OCI-M1 (cell line): ENCODE measurements at regions not wholly inside any gene's neighbourhood (a gene's known extent, or its start where the extent isn't known, plus 50 kb on each side); places are given as distances from the start of the nearest gene placed in this dataset.
"Not testable (repeated sequence)": the region's sequence is repeated elsewhere in the genome, so short reads cannot be mapped to it uniquely, and the experiment has no call there.

Experiments
- DNase-seq: peaks from one replicate; lab custom pipeline; 2025; lab: John Stamatoyannopoulos, UW

DNA sequence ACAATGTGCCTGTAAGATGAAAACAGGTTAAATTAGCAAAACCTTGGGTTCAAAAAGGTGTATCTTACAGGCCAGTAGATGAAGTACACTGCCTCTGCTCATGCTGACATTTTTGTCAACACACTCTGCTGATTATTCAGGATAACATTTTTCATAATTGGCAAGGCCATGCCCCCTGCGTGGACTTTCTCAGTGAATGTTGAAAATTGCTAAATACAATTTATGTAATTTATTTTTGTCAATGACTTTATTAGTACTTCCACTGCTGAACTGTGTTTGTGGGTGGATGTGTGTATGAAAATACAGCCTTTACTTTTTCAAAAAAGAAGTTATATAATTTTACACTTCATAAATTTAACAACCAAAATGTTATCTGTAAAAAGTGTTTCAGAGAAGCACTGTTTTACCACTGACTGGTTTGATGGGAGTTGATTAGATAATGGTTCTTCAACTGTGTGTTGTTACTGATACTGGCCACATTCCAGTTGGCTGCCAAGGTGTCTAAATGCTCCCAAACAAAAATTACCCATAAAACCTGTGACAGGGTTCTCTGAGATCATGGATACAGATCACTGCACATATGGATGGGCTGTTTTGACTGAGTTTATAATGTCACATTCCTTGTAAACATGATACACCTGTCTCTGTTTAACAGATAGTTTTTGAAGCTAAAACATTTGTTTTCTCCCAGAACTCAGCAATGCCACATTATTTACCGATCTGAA, 151.9 kb upstream of the SLC7A11 start:
- DNase-seq: peak; percentile 49

- DNase-seq: peak; percentile 41
Measured at GRCh38 chr4:138392751-138393308, 150.7 kb upstream of the SLC7A11 start.

- DNase-seq: peak; percentile 39
Measured at GRCh38 chr4:138389976-138390685, 148.0 kb upstream of the SLC7A11 start.

DNA sequence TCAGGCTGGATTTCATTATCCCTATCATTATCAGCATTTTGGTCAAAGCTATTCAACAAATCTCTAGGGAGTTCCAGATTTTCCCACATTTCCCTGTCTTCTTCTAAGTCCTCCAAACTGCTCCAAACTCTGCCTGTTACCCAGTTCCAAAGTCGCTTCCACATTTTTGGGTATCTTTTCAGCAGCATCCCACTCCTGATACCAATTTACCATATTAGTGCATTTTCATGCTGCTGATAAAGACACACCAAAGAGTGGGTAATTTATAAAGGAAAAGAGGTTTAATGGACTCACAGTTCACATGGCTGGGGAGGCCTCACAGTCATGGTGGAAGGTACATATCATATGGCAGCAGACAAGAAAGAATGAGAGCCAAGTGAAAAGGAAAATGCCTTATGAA, 132.8 kb upstream of the SLC7A11 start:
- no peak for DNase-seq

- no peak for DNase-seq
Measured at GRCh38 chr4:138367942-138368341, 125.8 kb upstream of the SLC7A11 start.

GRCh38 chr4:138352446-138352845, 110.3 kb upstream of the SLC7A11 start:
- DNase-seq: not testable (repeated sequence)

DNA sequence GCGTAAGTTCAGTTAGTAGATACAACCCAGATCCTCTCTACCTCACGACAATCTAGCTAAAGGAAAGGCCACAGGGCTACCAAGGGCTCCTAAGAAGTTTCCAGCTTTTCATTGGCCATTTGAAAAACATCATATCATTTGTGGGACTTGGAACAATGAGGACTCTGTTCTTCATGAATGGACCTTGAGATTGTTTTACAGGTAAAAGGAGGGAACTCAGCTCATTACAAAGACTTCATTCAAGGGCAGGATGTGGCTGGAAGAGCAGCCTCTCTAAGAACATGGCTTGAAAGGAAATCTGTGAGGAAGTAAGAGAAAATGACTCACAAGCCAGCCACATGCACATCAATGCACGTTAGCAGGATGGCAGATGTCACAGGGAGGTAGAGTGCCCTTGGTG, 105.9 kb upstream of the SLC7A11 start:
- no peak for DNase-seq

DNA sequence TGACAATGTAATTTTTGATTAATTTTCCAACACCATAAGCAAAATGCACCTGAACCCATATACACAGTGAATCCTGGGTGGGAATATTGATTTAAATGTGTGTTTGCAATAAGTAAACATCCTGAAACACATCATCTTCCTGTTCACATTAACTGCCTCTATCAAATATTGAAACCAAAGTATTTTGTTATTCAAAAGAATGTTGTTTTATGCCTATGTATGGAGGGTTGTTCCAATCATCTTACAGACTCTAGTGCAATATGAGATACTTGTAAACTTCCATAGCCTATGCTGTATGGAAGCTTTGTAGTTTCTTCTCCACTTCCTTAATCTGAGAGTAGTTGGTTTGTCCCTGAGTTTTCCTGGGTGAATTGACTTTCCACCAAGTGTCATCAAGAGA, 105.4 kb upstream of the SLC7A11 start:
- DNase-seq: no peak

- no peak for DNase-seq
Measured at GRCh38 chr4:138344851-138345250, 102.7 kb upstream of the SLC7A11 start.

- no peak for DNase-seq
Measured at GRCh38 chr4:138344054-138344453, 101.9 kb upstream of the SLC7A11 start.

DNA sequence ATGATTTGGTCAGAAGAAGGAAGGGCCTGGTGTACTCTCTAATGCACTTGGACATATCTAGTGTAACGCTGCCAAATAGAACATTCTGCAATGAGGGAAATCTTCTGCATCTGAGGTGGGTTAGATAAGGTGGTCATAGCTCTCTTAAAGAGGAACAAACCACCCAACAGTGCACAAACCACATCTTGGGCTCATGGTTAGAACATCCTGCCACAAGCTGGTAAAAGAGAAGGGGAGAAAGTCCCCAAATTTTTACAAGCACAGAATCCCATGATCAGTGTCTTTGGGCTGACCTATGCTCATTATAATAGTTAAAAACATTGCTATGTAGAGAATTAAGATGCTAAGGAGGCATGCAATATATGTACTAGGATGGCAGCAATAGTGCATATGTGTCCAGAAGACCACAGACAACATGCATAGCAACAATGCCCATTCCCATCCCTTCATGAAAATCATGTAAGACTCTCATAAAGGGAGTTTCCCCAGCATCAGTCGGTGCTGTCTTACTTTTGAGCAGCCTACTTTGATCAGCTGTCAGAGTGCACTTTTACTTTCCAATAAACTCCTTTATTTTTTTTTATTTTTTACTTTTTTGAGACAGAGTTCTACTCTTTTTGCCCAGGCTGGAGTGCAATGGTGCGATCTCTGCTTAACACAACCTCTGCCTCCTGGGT, 99.7 kb upstream of the SLC7A11 start:
- DNase-seq: peak; percentile 75

DNA sequence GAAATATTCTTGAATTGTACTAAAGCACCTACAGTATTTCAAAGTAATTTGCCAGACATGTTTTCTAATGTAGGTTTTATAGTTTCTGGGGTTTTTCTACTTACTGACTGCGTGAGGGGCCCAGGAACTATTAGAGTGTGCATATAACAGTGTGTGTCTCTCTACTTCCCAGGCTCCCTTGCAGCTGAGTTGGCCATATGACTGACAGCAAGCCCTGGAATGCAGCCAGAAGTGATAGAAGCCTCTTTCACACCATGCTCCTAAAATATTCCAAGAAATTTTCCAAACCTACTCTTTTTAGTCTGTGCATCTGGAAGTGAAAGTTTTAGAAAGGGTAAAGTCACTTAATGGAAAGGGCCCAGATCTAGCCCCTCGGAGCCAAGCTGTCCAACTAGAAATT, 96.7 kb upstream of the SLC7A11 start:
- DNase-seq: no peak

- not testable (repeated sequence) for DNase-seq
Measured at GRCh38 chr4:138338222-138338621, 96.1 kb upstream of the SLC7A11 start.

DNA sequence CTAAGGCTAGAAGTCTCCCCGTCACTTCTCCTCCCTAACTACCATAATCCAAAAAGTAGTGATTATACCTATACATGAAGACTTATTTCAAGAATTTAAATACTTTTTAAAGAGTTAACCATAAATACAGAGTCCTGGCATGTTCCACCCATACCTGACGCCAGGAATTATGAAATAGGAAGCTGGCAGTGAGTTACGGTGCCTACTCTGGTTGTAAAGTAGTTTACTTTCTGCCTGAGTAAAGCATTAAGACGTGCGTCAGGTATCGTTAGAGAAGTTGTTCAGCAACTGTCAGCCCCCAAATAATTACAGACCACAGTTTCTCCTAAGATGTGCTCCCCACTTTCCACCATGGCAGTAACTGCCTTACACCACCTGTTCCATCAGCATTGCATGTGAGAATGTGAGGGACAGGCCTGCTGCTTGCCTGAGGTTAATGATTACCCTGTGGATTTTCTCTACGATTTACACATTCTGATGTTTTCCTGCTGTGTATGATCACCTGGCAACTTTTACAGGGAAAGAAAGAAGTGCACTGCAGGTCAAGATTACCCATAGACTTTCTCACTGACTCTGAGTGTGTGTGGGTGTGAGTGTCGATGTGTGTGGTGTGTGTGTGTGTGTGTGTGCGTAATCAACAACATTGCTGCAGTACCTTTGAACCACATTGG, 92.3 kb upstream of the SLC7A11 start:
- no peak for DNase-seq

DNA sequence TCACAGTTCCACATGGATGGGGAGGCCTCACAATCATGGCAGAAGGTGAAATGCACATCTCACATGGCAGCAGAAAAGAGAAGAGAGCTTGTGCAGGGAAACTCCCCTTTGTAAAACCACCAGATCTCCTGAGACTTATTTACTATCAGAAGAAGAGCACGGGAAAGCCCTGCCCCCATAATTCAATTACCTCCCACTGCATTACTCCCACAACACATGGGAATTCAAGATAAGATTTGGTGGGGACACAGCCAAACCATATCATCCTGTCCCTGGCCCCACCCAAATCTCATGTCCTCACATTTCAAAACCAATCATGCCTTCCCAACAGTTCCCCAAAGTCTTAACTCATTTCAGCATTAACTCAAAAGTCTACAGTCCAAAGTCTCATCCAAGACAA, 90.3 kb upstream of the SLC7A11 start:
- peak; percentile 78 for DNase-seq

- no peak for DNase-seq
Measured at GRCh38 chr4:138330531-138330930, 88.4 kb upstream of the SLC7A11 start.

DNA sequence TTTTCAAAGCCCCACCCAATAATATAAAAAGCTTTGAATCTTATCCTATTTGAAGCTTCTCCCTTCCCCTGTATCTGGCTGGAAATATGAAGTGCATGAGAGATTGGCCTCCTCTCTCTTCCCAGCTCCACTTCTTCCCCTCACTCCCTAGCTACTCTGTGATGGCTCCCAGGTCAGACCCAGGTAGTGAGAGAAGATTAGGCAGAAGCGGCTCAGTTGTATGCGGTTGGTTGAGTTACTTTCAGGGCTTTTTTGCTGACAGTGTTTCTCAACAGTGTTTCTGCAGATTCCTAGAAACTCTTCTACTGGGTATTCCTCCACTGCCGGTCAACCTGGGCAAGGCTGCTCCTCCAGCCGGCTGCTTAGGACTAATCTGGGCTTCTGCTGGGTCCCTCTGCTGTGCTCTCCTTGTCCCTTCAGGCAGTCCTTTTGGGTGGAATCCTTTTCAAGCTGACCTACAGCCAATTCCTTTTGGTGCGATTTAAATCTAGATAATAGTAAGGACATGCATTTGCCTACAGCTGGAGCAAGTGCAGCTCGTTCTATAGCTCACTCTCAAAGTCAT, 87.4 kb upstream of the SLC7A11 start:
- no peak for DNase-seq

GRCh38 chr4:138327338-138327737, 85.2 kb upstream of the SLC7A11 start:
- no peak for DNase-seq

DNA sequence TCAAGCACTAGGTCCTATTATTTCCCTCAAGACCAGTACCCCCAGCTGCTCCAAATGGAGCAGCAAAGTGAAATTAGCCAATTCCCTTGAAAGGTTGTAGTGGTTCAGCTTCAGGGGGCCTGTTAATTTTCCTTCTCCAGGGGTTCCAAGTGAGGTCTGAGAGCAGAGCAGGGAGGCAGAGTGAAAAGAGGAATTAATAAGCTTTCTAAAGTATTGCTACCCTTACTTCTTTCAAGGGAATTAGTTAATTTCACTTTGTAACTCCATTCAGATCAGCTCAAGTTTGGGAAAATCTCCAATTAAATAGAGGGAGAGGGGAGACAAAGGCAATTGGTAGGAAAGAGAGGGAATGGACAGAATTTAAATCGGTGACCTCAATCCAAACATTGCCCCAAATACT, 78.7 kb upstream of the SLC7A11 start:
- DNase-seq: no peak

DNA sequence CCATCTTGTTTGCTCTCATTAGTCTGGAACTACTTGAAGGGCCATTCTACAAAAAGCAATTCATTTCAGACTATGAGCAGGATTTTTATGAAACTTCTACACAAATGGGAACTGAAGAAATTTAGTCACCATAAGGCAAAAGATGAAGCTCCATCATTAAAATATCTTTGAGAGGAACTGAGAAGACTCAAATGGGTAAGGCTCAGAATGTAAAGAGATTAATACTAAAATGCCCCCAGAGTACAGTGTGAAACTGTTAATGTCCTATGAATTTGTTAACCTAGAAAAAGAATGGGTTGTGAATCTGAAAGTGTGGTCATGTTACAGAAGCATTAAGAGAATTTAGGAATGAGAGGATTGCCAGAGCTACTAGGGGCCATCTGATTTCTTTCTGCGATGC, 77.9 kb upstream of the SLC7A11 start:
- no peak for DNase-seq

DNA sequence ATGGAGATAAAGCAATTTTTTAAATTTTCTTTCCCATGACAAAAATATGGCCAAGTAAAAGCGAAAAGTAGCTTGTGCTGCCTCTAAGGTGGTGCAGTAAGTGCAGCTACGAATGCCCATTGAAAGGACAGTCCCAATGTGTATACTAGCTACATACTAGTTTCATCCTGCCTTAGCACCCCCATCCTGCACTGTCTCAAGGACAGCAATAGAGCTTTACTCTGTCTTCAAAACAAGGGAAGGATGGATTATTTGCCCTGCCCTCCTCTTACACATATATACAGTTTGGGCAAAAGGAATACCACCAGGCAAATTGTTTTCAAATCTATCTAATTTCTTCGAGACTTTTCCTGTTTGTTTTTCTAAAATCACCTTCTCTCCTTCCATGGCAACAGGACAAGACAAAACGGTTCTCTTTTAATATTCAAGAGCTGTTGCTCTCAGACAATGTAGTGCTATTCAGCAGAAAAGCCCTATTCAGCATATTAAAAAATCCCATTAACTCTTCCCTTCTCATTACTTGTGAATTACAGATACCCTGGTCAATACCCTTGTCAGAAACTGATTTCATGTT, 75.1 kb upstream of the SLC7A11 start:
- no peak for DNase-seq

GRCh38 chr4:138312536-138312911, 70.4 kb upstream of the SLC7A11 start:
- DNase-seq: no peak
